WTC11 (cell line): ENCODE measurements at regions not wholly inside any gene's neighbourhood (a gene's known extent, or its start where the extent isn't known, plus 50 kb on each side); places are given as distances from the start of the nearest gene placed in this dataset.

Source experiments
- ATAC-seq: fragments of 200-7000 bp; cut with Tn5 transposase; 2 replicates; pipeline ENCODE4 v1.10.0; 2021; ENCODE audit warnings: mild to moderate bottlenecking, moderate library complexity
- CTCF ChIA-PET: fragments of 300-600 bp; sonication (Branson Sonifier 250); formaldehyde crosslinking; loops from one replicate; lab custom pipeline; 2021; ENCODE audit warnings: antibody characterized with exemption; lab: Charles Lee
- POLR2A ChIA-PET: fragments of 350-600 bp; sonication (Branson Sonifier 250); formaldehyde crosslinking; loops from one replicate; lab custom pipeline; 2021; ENCODE audit warnings: antibody characterized with exemption; lab: Charles Lee
- DNase-seq: peaks from one replicate; pipeline ENCODE4 v3.0.0; 2021; ENCODE audit warnings: low spot score
- H3K27ac Mint-ChIP-seq: 2 replicates; pipeline ENCODE4 v1.8.0; 2021; ENCODE audit warnings: mixed read lengths
- H3K27me3 Mint-ChIP-seq: 2 replicates; pipeline ENCODE4 v1.8.0; 2021; ENCODE audit warnings: low read depth, mild to moderate bottlenecking, moderate library complexity, mixed read lengths
- H3K36me3 Mint-ChIP-seq: 2 replicates; pipeline ENCODE4 v1.8.0; 2021; ENCODE audit warnings: mixed read lengths
- H3K4me1 Mint-ChIP-seq: 2 replicates; pipeline ENCODE4 v1.8.0; 2022; ENCODE audit warnings: mixed read lengths
- H3K4me3 Mint-ChIP-seq: 2 replicates; pipeline ENCODE4 v1.8.0; 2021; ENCODE audit warnings: mild to moderate bottlenecking, moderate library complexity, mixed read lengths
- H3K9me3 Mint-ChIP-seq: 2 replicates; pipeline ENCODE4 v1.8.0; 2021; ENCODE audit warnings: mixed read lengths
- CREB1 ChIP-seq: sonication (generic); formaldehyde crosslinking; IDR thresholded peaks from 2 replicates; pipeline ENCODE4 v1.8.0; 2023; ENCODE audit warnings: mild to moderate bottlenecking, missing genetic modification reagents
- CTCF ChIP-seq: fragments of 200-600 bp; IDR thresholded peaks from 2 replicates; pipeline ENCODE4 v1.8.0; 2022; ENCODE audit warnings: antibody characterized with exemption
- E2F1 ChIP-seq: sonication (generic); formaldehyde crosslinking; IDR thresholded peaks from 2 replicates; pipeline ENCODE4 v1.8.0; 2022; ENCODE audit warnings: mild to moderate bottlenecking, missing genetic modification reagents
- ESRRA ChIP-seq: sonication (generic); formaldehyde crosslinking; IDR thresholded peaks from 2 replicates; pipeline ENCODE4 v1.8.1; 2022; ENCODE audit warnings: mild to moderate bottlenecking, missing genetic modification reagents, borderline replicate concordance
- HMGXB4 ChIP-seq: sonication (generic); formaldehyde crosslinking; IDR thresholded peaks from 2 replicates; pipeline ENCODE4 v1.8.1; 2023; ENCODE audit warnings: mild to moderate bottlenecking, moderate library complexity, missing genetic modification reagents
- KAT7 ChIP-seq: sonication (generic); formaldehyde crosslinking; IDR thresholded peaks from 2 replicates; pipeline ENCODE4 v1.8.1; 2023; ENCODE audit warnings: missing genetic modification reagents, mild to moderate bottlenecking, borderline replicate concordance
- NFATC4 ChIP-seq: fragments of 250-450 bp; sonication (Bioruptor Pico); IDR thresholded peaks from 2 replicates; pipeline ENCODE4 v1.9.0; 2021; ENCODE audit warnings: mild to moderate bottlenecking
- NR2C2 ChIP-seq: sonication (generic); formaldehyde crosslinking; IDR thresholded peaks from 2 replicates; pipeline ENCODE4 v1.8.0; 2022; ENCODE audit warnings: mild to moderate bottlenecking, missing genetic modification reagents
- NR3C1 ChIP-seq: sonication (generic); formaldehyde crosslinking; conservative IDR thresholded peaks from 2 replicates; pipeline ENCODE4 v1.8.1; 2023; ENCODE audit warnings: low read depth, mild to moderate bottlenecking, missing genetic modification reagents
- PRDM15 ChIP-seq: sonication (generic); formaldehyde crosslinking; IDR thresholded peaks from 2 replicates; pipeline ENCODE4 v1.8.0; 2022; ENCODE audit warnings: missing genetic modification reagents
- SMAD3 ChIP-seq: sonication (generic); formaldehyde crosslinking; IDR thresholded peaks from 2 replicates; pipeline ENCODE4 v1.8.0; 2022; ENCODE audit warnings: missing genetic modification reagents, mild to moderate bottlenecking, borderline replicate concordance
- TEAD1 ChIP-seq: sonication (generic); formaldehyde crosslinking; IDR thresholded peaks from 2 replicates; pipeline ENCODE4 v1.8.0; 2022; ENCODE audit warnings: mild to moderate bottlenecking, missing genetic modification reagents
- TP53 ChIP-seq: sonication (generic); formaldehyde crosslinking; IDR thresholded peaks from 2 replicates; pipeline ENCODE4 v1.8.1; 2023; ENCODE audit warnings: mild to moderate bottlenecking, missing genetic modification reagents
- USF1 ChIP-seq: sonication (generic); formaldehyde crosslinking; IDR thresholded peaks from 2 replicates; pipeline ENCODE4 v1.8.0; 2022; ENCODE audit warnings: mild to moderate bottlenecking, missing genetic modification reagents
- ZNF263 ChIP-seq: sonication (generic); formaldehyde crosslinking; IDR thresholded peaks from 2 replicates; pipeline ENCODE4 v1.8.1; 2022; ENCODE audit warnings: low read depth, mild to moderate bottlenecking, moderate library complexity, missing genetic modification reagents
- ZNF416 ChIP-seq: fragments of 250-450 bp; sonication (Bioruptor Pico); IDR thresholded peaks from 2 replicates; pipeline ENCODE4 v1.9.0; 2021; ENCODE audit warnings: mild to moderate bottlenecking, inconsistent platforms
- ZNF532 ChIP-seq: fragments of 250-450 bp; sonication (Bioruptor Pico); IDR thresholded peaks from 2 replicates; pipeline ENCODE4 v1.9.0; 2021; ENCODE audit warnings: mild to moderate bottlenecking, borderline replicate concordance
- ZNF671 ChIP-seq: fragments of 250-450 bp; sonication (Bioruptor Pico); IDR thresholded peaks from 2 replicates; pipeline ENCODE4 v1.8.0; 2021; ENCODE audit warnings: mild to moderate bottlenecking

- TF ChIP-seq HMGXB4: no peak
- TF ChIP-seq NR2C2: no peak
- no peak for TF ChIP-seq ZNF416 (CRISPR knock-in tag)
- no peak for TF ChIP-seq NFATC4 (CRISPR knock-in tag)
- TF ChIP-seq ZNF263 (CRISPR knock-in tag): no peak
Observed at GRCh38 chr4:124952601-124953000, 240.1 kb upstream of the ANKRD50 start (continued).

GRCh38 chr4:124948976-124949597 is 236.6 kb upstream of the ANKRD50 start:
- Mint-ChIP-seq H3K27me3 (no peaks in the 10 kb centered on the region), H3K27ac (no peak overlapping the region), H3K36me3 (peaks cover 9% of the 10 kb centered on the region), H3K9me3 (peaks cover 15% of the 10 kb centered on the region), H3K4me1 (peaks cover 12% of the 10 kb centered on the region), H3K4me3 (no peak overlapping the region)
- no peak for ATAC-seq
- ChIA-PET POLR2A (no interaction called here), CTCF (no interaction called here)
- no peak for TF ChIP-seq SMAD3 (CRISPR knock-in tag)
- TF ChIP-seq PRDM15 (CRISPR knock-in tag): no peak
- TF ChIP-seq ZNF671: no peak
- TF ChIP-seq CREB1 (CRISPR knock-in tag): no peak
- DNase-seq: no peak

GRCh38 chr4:124947622-124948265 is 235.2 kb upstream of the ANKRD50 start:
- CTCF ChIA-PET: no interaction called here
- H3K4me3 Mint-ChIP-seq: no peak overlapping the region
- no peaks in the 10 kb centered on the region for H3K27me3 Mint-ChIP-seq
- no peak for ATAC-seq
- H3K36me3 Mint-ChIP-seq: peaks cover 9% of the 10 kb centered on the region
- H3K9me3 Mint-ChIP-seq: peaks cover 20% of the 10 kb centered on the region
- peaks cover 12% of the 10 kb centered on the region for H3K4me1 Mint-ChIP-seq
- DNase-seq: no peak
- POLR2A ChIA-PET: no interaction called here
- no peak overlapping the region; the same call in 1 of the 2 replicates for H3K27ac Mint-ChIP-seq
- TF ChIP-seq CTCF (no peak), NR3C1 (no peak), NFATC4 (CRISPR knock-in tag) (no peak), TP53 (CRISPR knock-in tag) (no peak), SMAD3 (CRISPR knock-in tag) (no peak), E2F1 (CRISPR knock-in tag) (no peak), TEAD1 (CRISPR knock-in tag) (no peak), USF1 (CRISPR knock-in tag) (no peak), ZNF532 (no peak), KAT7 (no peak), ESRRA (CRISPR knock-in tag) (no peak)
